Fibroblast of gingiva (primary cell): ENCODE measurements at regions not wholly inside any gene's neighbourhood (a gene's known extent, or its start where the extent isn't known, plus 50 kb on each side); places are given as distances from the start of the nearest gene placed in this dataset.

Experiments used
- DNase-seq: peaks from one replicate; pipeline ENCODE4 v3.0.0-alpha.2; 2011; ENCODE audit warnings: low read depth

DNA sequence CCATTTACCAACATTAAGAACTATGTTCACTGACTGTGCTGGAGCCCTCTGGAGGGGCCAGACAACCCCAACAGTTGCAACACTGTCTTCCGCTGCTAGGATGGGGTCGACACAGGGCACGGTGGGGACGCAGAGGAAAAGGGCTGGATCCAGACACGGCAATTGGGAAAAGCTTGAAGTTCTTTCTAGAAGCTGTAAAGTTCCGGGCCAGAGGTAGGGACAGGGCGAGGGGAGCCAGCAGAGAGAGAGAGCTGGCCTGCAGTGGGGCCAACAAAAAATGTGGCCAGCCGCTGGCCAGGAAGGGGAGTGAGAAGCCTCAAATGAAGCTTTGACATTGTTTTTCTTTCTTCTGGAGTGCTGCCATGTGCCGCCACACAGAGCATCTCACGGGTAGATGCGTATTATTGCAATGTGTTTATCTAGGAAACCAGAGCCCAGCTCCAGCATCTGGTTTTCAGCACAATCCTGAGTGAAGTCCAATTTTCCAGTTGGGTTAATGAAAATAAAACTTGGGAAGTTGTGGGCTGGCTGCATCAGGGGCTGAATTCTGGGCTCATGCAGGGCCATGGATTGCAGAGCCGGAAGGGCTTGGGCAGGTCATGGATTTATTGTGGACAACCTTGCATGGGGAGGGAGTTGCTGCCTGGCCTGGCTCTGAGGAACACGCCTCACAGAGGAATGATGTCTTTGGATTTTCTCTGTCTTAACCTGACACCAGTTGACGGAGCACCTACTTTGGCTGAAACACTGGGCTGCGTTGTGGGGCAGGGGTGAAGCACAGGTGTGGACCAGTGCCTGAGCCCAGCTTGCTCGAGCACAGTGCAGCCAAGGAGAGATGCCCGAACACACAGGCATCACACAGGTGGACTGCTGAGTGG lies 67.6 kb upstream of the AMPD3 start:
- DNase-seq: peak; percentile 97

DNA sequence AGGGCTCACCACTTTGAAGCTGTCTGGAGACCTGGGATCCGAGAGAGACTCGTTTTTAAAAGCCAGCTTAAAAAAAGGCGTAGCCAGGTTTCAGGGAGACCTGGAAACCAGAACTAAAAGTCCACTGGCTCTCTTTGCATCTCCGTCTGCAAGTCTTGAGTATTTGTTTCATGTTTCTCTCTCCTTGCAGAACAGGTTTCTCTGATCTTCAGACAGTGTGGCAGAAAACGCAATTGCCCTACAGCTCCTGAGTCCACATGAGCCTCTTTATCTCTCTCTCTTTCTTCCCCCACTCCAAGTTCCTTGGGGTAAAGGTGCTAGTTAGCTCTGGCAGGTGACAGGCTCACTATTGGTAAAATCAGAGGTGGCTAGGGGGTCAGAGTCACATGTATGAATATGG lies 67.0 kb upstream of the AMPD3 start:
- DNase-seq: no peak

DNA sequence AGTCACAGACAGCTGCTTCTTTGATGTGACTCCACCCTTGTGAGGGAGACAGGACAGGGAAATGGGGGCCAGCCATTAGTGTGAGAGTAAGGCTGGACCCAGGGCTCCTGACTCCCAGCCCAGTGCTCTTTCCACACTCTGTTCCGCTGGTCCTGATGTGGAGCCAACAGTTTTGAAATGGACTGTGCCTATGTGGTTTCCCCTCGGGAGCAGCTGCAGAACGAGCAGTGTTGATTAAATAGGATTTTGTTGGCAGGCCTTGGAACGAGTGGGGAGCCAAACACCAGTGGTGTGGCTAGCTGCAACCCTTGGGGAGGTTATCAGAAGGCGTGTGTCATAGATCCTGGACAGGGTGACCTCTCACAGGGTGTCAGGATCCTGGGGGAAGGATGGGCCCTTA lies 66.5 kb upstream of the AMPD3 start:
- peak; percentile 80 for DNase-seq

- no peak for DNase-seq
Observed at GRCh38 chr11:10390375-10390774, 64.7 kb upstream of the AMPD3 start.

- DNase-seq: peak; percentile 55
Observed at GRCh38 chr11:10392095-10393079, 62.7 kb upstream of the AMPD3 start.

DNA sequence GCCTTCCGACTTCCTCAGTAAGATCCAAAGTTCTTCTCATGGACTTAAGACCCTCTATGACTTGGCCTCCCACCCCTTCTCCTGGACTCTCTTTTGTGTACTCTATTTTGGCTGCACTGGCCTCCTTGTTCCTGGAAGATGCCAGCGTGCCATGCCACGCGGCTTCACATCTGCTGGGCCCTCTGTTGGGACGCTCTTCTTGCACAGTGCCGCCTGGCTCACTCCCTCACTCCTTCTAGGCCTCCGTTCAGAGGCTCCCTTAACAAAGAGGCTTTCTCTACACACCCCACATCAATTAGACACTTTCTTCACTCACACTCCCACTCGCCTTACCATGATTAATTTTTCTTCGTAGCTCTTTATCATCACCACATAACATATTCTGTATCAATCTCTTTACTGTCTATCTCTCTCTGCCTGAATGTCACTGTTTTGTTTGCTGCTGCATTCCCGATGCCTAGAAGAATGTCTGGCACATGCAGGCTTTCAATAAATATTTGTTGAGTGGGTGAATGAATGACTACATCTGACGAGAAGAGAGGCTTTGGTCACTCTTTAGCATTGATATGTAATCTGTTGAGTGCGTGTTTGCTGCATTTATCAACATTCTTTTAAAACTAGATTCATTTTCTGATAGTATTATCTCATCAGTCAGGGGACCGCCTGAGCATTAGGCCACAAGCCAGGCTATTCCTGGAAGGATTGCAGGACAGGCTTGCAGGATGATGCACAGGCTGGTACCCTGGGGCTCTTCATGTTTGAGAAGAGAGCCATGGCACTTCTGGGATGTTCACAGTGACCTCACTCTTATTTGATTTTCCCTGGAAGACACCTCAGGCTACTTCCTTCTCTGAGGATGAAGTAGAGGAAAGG lies 60.6 kb upstream of the AMPD3 start:
- DNase-seq: no peak

DNA sequence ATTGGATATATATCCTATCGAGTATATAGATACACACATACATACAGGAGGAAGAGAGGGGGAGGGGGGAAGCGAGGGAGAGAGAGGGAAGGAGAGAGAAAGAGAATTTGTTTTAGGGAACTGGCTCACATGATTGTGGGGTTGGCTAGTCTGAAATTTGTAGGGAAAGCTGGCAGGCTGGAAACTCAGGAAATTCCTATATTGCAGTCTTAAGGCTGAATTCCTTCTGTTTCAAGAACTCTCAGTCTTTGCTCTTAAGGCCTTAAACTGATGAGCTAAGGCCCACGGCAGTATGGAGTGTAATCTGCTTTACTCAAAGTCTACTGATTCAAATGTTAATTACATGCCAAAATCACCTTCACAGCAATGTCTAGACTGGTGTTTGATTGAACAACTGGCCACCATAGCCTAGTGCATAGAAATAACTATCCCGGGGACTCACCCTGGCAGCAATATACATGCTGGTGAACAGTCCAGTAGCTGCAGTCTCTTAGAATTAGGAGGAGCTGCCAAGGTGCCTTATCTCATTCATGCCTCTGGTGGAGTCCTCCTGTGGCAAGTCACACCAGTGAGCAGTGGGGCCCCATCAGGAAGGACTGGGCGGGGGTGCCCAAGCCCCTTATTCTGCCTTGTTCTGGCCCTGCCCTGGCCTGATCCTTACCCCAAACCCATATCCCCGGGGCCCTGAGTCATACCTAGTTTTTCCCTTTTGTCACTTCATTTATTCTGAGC lies 59.7 kb upstream of the AMPD3 start:
- DNase-seq: no peak

DNA sequence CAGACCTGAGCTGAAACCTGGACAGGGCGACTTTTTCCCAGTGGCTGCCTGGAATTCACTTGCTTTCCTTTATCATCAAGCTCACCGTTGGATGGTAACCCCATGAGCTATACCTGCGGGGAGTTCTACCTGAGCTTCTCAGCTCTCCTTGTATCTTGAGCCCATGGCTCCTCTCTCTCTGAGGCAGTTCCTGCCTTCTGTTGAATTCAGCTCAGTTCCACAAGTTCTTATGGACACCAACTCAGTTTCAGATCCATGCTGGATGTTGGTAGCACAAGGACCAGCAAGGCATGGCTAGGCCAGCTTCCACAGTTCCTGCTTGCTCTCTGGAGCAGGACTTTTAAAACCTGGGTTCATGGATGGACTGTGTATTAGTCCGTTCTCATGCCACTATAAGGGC lies 58.3 kb upstream of the AMPD3 start:
- no peak for DNase-seq

DNA sequence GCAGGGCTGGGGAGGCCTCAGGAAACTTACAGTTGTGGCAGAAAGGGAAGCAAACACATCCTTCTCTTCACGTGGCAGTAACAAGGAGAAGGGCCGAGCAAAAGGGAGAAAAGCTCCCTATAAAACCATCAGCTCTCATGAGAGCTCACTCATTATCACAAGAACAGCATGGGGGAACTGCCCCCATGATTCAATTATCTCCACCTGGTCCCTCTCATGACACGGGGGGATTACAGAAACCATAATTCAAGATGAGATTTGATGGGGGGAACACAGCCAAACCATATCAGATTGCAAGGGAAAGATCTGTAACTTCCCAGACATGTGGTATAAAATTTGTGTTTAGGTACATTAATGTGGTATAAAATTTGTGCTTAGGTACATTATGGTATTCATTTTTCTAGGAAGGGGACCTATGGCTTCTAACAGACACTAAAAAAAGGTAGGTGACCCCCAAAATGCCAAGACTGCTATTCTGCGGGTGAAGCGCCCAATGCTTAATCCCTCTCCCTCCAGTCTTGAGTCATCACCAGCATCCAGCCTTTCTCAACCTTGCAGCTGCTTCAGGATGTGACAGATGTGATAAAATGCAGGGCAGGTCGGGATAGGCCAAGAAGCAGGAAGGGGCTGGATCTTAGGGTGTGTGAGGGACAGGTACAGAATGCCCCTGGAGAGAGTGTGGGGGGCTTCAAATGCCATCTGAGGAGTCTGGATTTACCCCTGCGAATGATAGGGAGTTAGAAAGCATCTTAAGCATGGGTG lies 57.7 kb upstream of the AMPD3 start:
- no peak for DNase-seq

DNA sequence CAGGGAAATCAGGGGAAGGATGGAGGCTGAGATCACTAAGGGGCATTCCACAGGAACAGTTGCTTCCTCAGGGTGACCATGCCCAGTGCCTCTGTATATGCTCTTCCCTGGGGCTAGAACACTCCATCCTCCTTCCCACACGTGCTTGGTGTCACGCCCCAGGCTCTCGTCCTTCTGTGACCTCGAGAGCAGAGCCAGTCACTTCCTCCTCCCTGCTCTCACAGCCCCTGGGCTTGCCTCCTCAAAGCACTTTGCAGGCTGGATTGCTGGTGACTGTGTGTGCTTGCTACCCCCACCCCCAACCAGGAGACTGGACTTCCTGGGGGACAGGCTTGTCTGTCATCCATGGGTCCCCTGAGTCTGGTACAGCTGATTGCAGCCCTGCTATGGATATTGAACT lies 56.5 kb upstream of the AMPD3 start:
- no peak for DNase-seq

DNA sequence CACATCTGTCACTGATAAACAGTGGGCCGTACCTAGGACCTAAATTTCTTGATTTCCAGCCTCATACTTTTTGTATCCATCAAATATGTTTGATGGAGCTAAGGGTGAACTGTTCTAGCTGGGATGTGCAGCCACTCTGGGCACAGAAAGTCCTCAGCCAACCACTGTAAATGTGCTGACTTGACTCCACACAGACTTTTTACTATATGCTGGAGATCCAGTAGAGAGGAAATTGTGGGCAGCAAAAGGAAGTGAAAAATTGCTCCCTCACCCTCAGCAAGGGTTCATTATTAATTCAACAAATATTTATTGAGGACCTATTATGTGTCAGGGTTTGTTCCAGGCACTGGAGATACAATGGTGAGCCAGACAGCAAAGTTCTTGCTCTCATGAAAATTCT lies 54.2 kb upstream of the AMPD3 start:
- no peak for DNase-seq

DNA sequence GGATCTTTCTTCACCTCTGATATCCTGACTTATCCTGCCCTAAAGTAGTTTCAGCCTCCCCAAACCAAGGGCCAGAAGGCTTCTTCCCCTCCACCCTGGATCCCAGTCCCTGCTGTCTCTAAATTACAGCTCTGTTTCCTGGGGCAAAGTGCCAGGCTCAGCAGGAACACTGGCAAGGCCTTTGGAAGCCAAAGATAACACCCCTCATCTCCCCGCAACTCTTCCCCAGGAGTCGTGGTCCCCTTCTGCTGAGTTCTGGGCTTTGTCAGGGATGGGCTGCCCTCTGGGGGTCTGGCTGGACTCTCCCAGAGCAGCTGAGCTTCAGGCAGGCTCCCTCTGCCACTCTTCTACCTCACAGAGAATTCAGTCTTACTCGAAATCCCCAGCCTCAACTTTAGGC lies 53.8 kb upstream of the AMPD3 start:
- no peak for DNase-seq

- no peak for DNase-seq
Observed at GRCh38 chr11:10401696-10402392, 53.2 kb upstream of the AMPD3 start.
